GM23248 (cell line): ENCODE measurements at regions not wholly inside any gene's neighbourhood (a gene's known extent, or its start where the extent isn't known, plus 50 kb on each side); places are given as distances from the start of the nearest gene placed in this dataset.

ENCODE experiments used
- EZH2 ChIP-seq: fragments of 200-600 bp; sonication (generic); IDR thresholded peaks from 2 replicates; pipeline ENCODE4 v1.6.1; 2018; ENCODE audit warnings: antibody characterized with exemption, mild to moderate bottlenecking; ENCODE audit not compliant: insufficient read depth, poor library complexity, severe bottlenecking
- EZH2phosphoT487 ChIP-seq: fragments of 200-600 bp; sonication (generic); IDR thresholded peaks from 2 replicates; pipeline ENCODE4 v1.6.1; 2018; ENCODE audit warnings: antibody characterized with exemption, moderate library complexity, mild to moderate bottlenecking, low read depth; ENCODE audit not compliant: insufficient read depth

- TF ChIP-seq EZH2 (no peak), EZH2phosphoT487 (no peak)
Observed at GRCh38 chr2:120904830-120905234, 169.2 kb downstream of the GLI2 start.
